ENCODE measurements at regions not wholly inside any gene's neighbourhood (a gene's known extent, or its start where the extent isn't known, plus 50 kb on each side); places are given as distances from the start of the nearest gene placed in this dataset.

GRCh38 chr6:14464716-14465115, 347.1 kb downstream of the CD83 start:
- no peaks in the 10 kb centered on the region for H3K36me3 ChIP-seq (replicated peaks; ENCODE audit: insufficient read depth, low read depth)
- no peak for DNase-seq (ENCODE audit: low spot score)
- no peaks in the 10 kb centered on the region for H3K4me1 ChIP-seq (ENCODE audit: insufficient read depth)
- H3K9me2 ChIP-seq (replicated peaks; ENCODE audit: insufficient read depth) = no peaks in the 10 kb centered on the region
- H3K79me2 ChIP-seq = no peaks in the 10 kb centered on the region
- no peak overlapping the region for H3K4me2 ChIP-seq
- H3K4me3 ChIP-seq = no peak overlapping the region
- 91% methylated on average over 2 of the region's 2 CpGs for WGBS (ENCODE audit: low lambda C conversion rate, missing lambda C conversion rate)
- H4K20me1 ChIP-seq (ENCODE audit: insufficient read depth, poor library complexity, severe bottlenecking) = no peaks in the 10 kb centered on the region
- no peak overlapping the region for H3K27ac ChIP-seq
- no peak overlapping the region for H2AFZ ChIP-seq
- no peaks in the 10 kb centered on the region for H3K27me3 ChIP-seq
- TF ChIP-seq EZH2phosphoT487 (IDR thresholded peaks at IDR 0.05; ENCODE audit: low read depth, severe bottlenecking, unreplicated experiment) = no peak
- no peak for TF ChIP-seq CTCF (IDR thresholded peaks at IDR 0.05; ENCODE audit: poor library complexity)
- no peak for TF ChIP-seq EZH2 (IDR thresholded peaks at IDR 0.05; ENCODE audit: borderline replicate concordance)
- no peaks in the 10 kb centered on the region for H3K9me3 ChIP-seq (ENCODE audit: low read depth)

GRCh38 chr6:14466278-14466677, 348.7 kb downstream of the CD83 start:
- Histone ChIP-seq H3K9me2 (replicated peaks; ENCODE audit: insufficient read depth) (no peaks in the 10 kb centered on the region), H3K79me2 (no peaks in the 10 kb centered on the region), H3K9me3 (ENCODE audit: low read depth) (no peaks in the 10 kb centered on the region), H3K36me3 (replicated peaks; ENCODE audit: insufficient read depth, low read depth) (no peaks in the 10 kb centered on the region), H3K4me3 (no peak overlapping the region), H3K4me1 (ENCODE audit: insufficient read depth) (no peaks in the 10 kb centered on the region), H3K4me2 (no peak overlapping the region), H3K27ac (no peak overlapping the region), H4K20me1 (ENCODE audit: insufficient read depth, poor library complexity, severe bottlenecking) (no peaks in the 10 kb centered on the region), H3K27me3 (no peaks in the 10 kb centered on the region), H2AFZ (no peak overlapping the region)
- TF ChIP-seq EZH2 (IDR thresholded peaks at IDR 0.05; ENCODE audit: borderline replicate concordance) = no peak
- no peak for TF ChIP-seq CTCF (IDR thresholded peaks at IDR 0.05; ENCODE audit: poor library complexity)
- TF ChIP-seq EZH2phosphoT487 (IDR thresholded peaks at IDR 0.05; ENCODE audit: low read depth, severe bottlenecking, unreplicated experiment) = no peak
- WGBS (ENCODE audit: low lambda C conversion rate, missing lambda C conversion rate) = 93% methylated on average over 4 of the region's 4 CpGs
- no peak for DNase-seq (ENCODE audit: low spot score)

GRCh38 chr6:14467591-14467990, 350.0 kb downstream of the CD83 start:
- Histone ChIP-seq H3K79me2 (no peaks in the 10 kb centered on the region), H3K4me3 (no peak overlapping the region), H3K36me3 (replicated peaks; ENCODE audit: insufficient read depth, low read depth) (no peaks in the 10 kb centered on the region), H3K9me3 (ENCODE audit: low read depth) (no peaks in the 10 kb centered on the region), H2AFZ (no peak overlapping the region), H4K20me1 (ENCODE audit: insufficient read depth, poor library complexity, severe bottlenecking) (no peaks in the 10 kb centered on the region), H3K27me3 (no peaks in the 10 kb centered on the region), H3K27ac (no peak overlapping the region), H3K4me1 (ENCODE audit: insufficient read depth) (no peaks in the 10 kb centered on the region), H3K4me2 (no peak overlapping the region), H3K9me2 (replicated peaks; ENCODE audit: insufficient read depth) (no peaks in the 10 kb centered on the region)
- no peak for DNase-seq (ENCODE audit: low spot score)
- TF ChIP-seq EZH2phosphoT487 (IDR thresholded peaks at IDR 0.05; ENCODE audit: low read depth, severe bottlenecking, unreplicated experiment) = no peak
- WGBS (ENCODE audit: low lambda C conversion rate, missing lambda C conversion rate) = 85% methylated on average over 2 of the region's 2 CpGs

- no peak overlapping the region for H2AFZ ChIP-seq
- no peaks in the 10 kb centered on the region for H3K36me3 ChIP-seq (replicated peaks; ENCODE audit: insufficient read depth, low read depth)
- H3K9me3 ChIP-seq (ENCODE audit: low read depth) = no peaks in the 10 kb centered on the region
- no peak for DNase-seq (ENCODE audit: low spot score)
- no peaks in the 10 kb centered on the region for H4K20me1 ChIP-seq (ENCODE audit: insufficient read depth, poor library complexity, severe bottlenecking)
- no peaks in the 10 kb centered on the region for H3K27me3 ChIP-seq
- 89% methylated on average over 4 of the region's 4 CpGs for WGBS (ENCODE audit: low lambda C conversion rate, missing lambda C conversion rate)
- H3K9me2 ChIP-seq (replicated peaks; ENCODE audit: insufficient read depth) = no peaks in the 10 kb centered on the region
- H3K27ac ChIP-seq = no peak overlapping the region
- no peak overlapping the region for H3K4me2 ChIP-seq
- no peak overlapping the region for H3K4me3 ChIP-seq
- no peaks in the 10 kb centered on the region for H3K4me1 ChIP-seq (ENCODE audit: insufficient read depth)
- no peaks in the 10 kb centered on the region for H3K79me2 ChIP-seq
- TF ChIP-seq EZH2 (IDR thresholded peaks at IDR 0.05; ENCODE audit: borderline replicate concordance) (no peak), EZH2phosphoT487 (IDR thresholded peaks at IDR 0.05; ENCODE audit: low read depth, severe bottlenecking, unreplicated experiment) (no peak), CTCF (IDR thresholded peaks at IDR 0.05; ENCODE audit: poor library complexity) (no peak)
Observed at GRCh38 chr6:14468647-14469321, 351.2 kb downstream of the CD83 start.
